Loucy (cell line): ENCODE measurements at regions not wholly inside any gene's neighbourhood (a gene's known extent, or its start where the extent isn't known, plus 50 kb on each side); places are given as distances from the start of the nearest gene placed in this dataset.

Experiments
- H2AFZ ChIP-seq: fragments of 200-600 bp; sonication (generic); 2 replicates; pipeline ENCODE4 v1.6.0; 2016; ENCODE audit warnings: antibody characterized with exemption, mild to moderate bottlenecking, low read length, moderate library complexity
- H3F3A ChIP-seq: fragments of 200-600 bp; 2 replicates; pipeline ENCODE4 v1.6.0; 2016; ENCODE audit warnings: antibody characterized with exemption, low read depth, mild to moderate bottlenecking
- H3K27me3 ChIP-seq: fragments of 200-600 bp; sonication (generic); 2 replicates; pipeline ENCODE4 v1.6.1; 2014; ENCODE audit warnings: low read length, mild to moderate bottlenecking; ENCODE audit not compliant: insufficient read depth, poor library complexity, severe bottlenecking
- H3K36me3 ChIP-seq: fragments of 200-600 bp; sonication (generic); 2 replicates; pipeline ENCODE4 v1.6.1; 2016; ENCODE audit warnings: low read length; ENCODE audit not compliant: insufficient read depth
- H3K4me1 ChIP-seq: fragments of 200-600 bp; sonication (generic); 2 replicates; pipeline ENCODE4 v1.5.1; 2014; ENCODE audit warnings: low read length, mild to moderate bottlenecking; ENCODE audit not compliant: insufficient read depth, poor library complexity, severe bottlenecking
- H3K4me2 ChIP-seq: fragments of 200-600 bp; sonication (generic); 2 replicates; pipeline ENCODE4 v1.6.0; 2014; ENCODE audit warnings: antibody characterized with exemption, low read length, low read depth, mild to moderate bottlenecking; ENCODE audit not compliant: poor library complexity, severe bottlenecking
- H3K4me3 ChIP-seq: fragments of 200-600 bp; sonication (generic); 2 replicates; pipeline ENCODE4 v1.5.1; 2014; ENCODE audit warnings: low read length, mild to moderate bottlenecking, mixed read lengths; ENCODE audit not compliant: poor library complexity, severe bottlenecking
- H3K79me2 ChIP-seq: fragments of 200-600 bp; sonication (generic); 2 replicates; pipeline ENCODE4 v1.6.1; 2014; ENCODE audit warnings: low read length; ENCODE audit not compliant: insufficient read depth
- H3K9ac ChIP-seq: fragments of 200-600 bp; sonication (generic); 2 replicates; pipeline ENCODE4 v1.6.0; 2014; ENCODE audit warnings: mild to moderate bottlenecking, low read depth, low read length, moderate library complexity; ENCODE audit not compliant: poor library complexity, severe bottlenecking
- H3K9me2 ChIP-seq: fragments of 200-600 bp; sonication (generic); replicated peaks from 2 replicates; pipeline ENCODE4 v1.6.1; 2016; ENCODE audit warnings: low read depth, low read length, mixed read lengths
- H3K9me3 ChIP-seq: fragments of 200-600 bp; sonication (generic); 2 replicates; pipeline ENCODE4 v1.6.1; 2014; ENCODE audit warnings: mild to moderate bottlenecking, antibody characterized with exemption, low read length, low read depth; ENCODE audit not compliant: insufficient read depth
- H4K20me1 ChIP-seq: fragments of 200-600 bp; sonication (generic); 2 replicates; pipeline ENCODE4 v1.6.0; 2014; ENCODE audit warnings: antibody characterized with exemption, low read length, mild to moderate bottlenecking; ENCODE audit not compliant: insufficient read depth, poor library complexity, severe bottlenecking
- CTCF ChIP-seq: fragments of 200-600 bp; sonication (generic); conservative IDR thresholded peaks from 2 replicates; pipeline ENCODE4 v1.5.1; 2014; ENCODE audit warnings: mild to moderate bottlenecking, antibody characterized with exemption, low read length
- EZH2phosphoT487 ChIP-seq: fragments of 200-600 bp; IDR thresholded peaks from 2 replicates; pipeline ENCODE4 v1.6.1; 2018; ENCODE audit warnings: antibody characterized with exemption, mild to moderate bottlenecking, moderate library complexity, borderline replicate concordance

GRCh38 chr1:221089803-221090202 lies 210.6 kb downstream of the HLX start:
- H3K9me3 ChIP-seq: no peaks in the 10 kb centered on the region

GRCh38 chr1:221093903-221094791 lies 214.9 kb downstream of the HLX start:
- Histone ChIP-seq H3K79me2 (no peaks in the 10 kb centered on the region), H2AFZ (no peak overlapping the region)
- TF ChIP-seq CTCF: no peak
- TF ChIP-seq EZH2phosphoT487: no peak

More at GRCh38 chr1:221089803-221090202, 210.6 kb downstream of the HLX start:
- H3K4me2 ChIP-seq: no peak overlapping the region
- peaks cover 5% of the 10 kb centered on the region for H3K4me1 ChIP-seq
- no peak overlapping the region for H3K4me3 ChIP-seq
- H3K27me3 ChIP-seq: no peaks in the 10 kb centered on the region
- no peak overlapping the region for H2AFZ ChIP-seq
- H3K36me3 ChIP-seq: no peaks in the 10 kb centered on the region
- H3K9ac ChIP-seq: no peak overlapping the region
- no peaks in the 10 kb centered on the region for H3K79me2 ChIP-seq
- no peaks in the 10 kb centered on the region for H4K20me1 ChIP-seq
- no peaks in the 10 kb centered on the region for H3F3A ChIP-seq
- no peaks in the 10 kb centered on the region for H3K9me2 ChIP-seq
- no peak for TF ChIP-seq CTCF
- TF ChIP-seq EZH2phosphoT487: no peak

GRCh38 chr1:221097479-221098281 lies 218.4 kb downstream of the HLX start:
- no peak overlapping the region for H2AFZ ChIP-seq
- H3K4me1 ChIP-seq: peaks cover 36% of the 10 kb centered on the region
- no peak for TF ChIP-seq EZH2phosphoT487
- TF ChIP-seq CTCF: no peak
- no peak overlapping the region for H3K9ac ChIP-seq
- H3K9me3 ChIP-seq: no peaks in the 10 kb centered on the region
- no peaks in the 10 kb centered on the region for H3F3A ChIP-seq
- H4K20me1 ChIP-seq: no peaks in the 10 kb centered on the region
- no peak overlapping the region for H3K4me2 ChIP-seq
- no peaks in the 10 kb centered on the region for H3K79me2 ChIP-seq
- H3K9me2 ChIP-seq: no peaks in the 10 kb centered on the region
- no peak overlapping the region for H3K4me3 ChIP-seq
- H3K27me3 ChIP-seq: no peaks in the 10 kb centered on the region
- H3K36me3 ChIP-seq: no peaks in the 10 kb centered on the region

More at GRCh38 chr1:221093903-221094791, 214.9 kb downstream of the HLX start:
- no peak overlapping the region for H3K4me2 ChIP-seq
- no peaks in the 10 kb centered on the region for H3K9me3 ChIP-seq
- peaks cover 13% of the 10 kb centered on the region for H3K4me1 ChIP-seq
- no peaks in the 10 kb centered on the region for H3K9me2 ChIP-seq
- H3K9ac ChIP-seq: no peak overlapping the region
- no peak overlapping the region for H3K4me3 ChIP-seq
- H4K20me1 ChIP-seq: no peaks in the 10 kb centered on the region
- no peaks in the 10 kb centered on the region for H3K36me3 ChIP-seq
- H3K27me3 ChIP-seq: no peaks in the 10 kb centered on the region
- no peaks in the 10 kb centered on the region for H3F3A ChIP-seq
